GM19238 (cell line): ENCODE measurements at regions not wholly inside any gene's neighbourhood (a gene's known extent, or its start where the extent isn't known, plus 50 kb on each side); places are given as distances from the start of the nearest gene placed in this dataset.
"Not testable (repeated sequence)": the region's sequence is repeated elsewhere in the genome, so short reads cannot be mapped to it uniquely, and the experiment has no call there.

Experiments used
- DNase-seq: peaks from one replicate; pipeline ENCODE4 v3.0.0; 2011; ENCODE audit warnings: low spot score; ENCODE audit not compliant: insufficient read length

DNA sequence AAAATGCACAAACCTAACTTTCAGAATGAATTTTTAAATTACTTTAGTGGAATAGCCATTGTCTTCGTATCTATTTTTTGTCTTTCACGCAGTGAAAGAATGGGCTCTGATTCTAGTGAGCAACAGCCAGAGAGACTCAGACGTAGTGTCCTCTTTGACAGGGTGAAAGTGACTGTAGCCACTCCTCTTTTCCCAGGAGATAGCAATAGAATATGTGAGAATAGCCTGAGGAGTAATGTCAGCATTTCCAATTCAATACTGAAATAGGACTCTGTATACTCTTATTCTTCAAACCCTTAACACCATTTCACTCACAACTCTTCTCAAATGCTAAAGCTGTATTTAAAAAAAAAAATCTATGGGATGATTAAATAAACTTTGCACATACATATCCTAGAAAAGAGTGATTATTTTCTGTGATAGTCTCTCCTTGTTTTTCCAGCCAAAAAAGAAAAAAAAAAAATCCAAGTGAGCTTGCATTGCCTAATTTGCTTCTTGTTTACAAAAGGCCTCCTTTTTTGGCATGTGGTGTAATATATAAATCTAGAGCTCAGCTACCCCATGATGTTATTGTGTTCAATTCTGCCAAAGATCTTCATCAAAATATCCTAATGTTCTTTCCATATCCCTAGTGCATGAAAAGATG, 626.1 kb upstream of the SLITRK6 start:
- no peak for DNase-seq

DNA sequence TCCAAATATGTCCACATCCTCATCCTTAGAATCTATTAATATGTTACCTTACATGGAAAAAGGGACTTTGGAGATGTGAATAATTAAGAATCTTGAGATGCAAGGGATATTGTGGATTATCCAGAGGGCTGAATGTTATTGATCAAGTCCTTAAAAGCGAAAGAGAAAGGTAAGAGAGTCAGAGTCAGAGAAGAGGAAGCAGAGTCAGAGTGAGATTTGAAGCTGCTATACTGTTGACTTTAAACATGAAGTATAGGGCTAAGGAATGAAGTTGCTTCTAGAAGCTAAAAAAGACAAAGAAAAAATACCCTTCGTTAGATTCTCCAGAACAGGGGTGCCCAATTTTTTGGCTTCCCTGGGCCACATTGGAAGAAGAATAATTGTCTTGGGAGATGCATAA, 627.2 kb upstream of the SLITRK6 start:
- DNase-seq: no peak

DNA sequence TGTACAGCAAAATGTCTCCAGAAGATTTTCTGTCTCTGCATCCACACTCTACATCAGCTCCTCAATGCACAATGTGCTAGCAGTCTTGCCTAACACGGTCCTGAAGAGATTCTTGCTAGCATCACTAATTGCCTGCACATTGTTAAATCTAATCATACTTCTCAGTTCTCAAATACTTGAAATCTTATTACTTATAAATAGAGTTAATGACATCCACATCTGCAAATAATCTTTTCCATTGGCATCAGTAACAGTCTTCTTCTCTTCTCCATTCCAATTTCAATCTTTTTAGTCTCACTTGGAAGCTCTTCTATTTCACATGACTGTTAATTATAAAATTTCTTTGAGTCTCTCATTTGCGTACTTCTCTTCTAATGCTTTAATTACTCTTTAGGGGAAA, 630.5 kb upstream of the SLITRK6 start:
- no peak for DNase-seq

DNA sequence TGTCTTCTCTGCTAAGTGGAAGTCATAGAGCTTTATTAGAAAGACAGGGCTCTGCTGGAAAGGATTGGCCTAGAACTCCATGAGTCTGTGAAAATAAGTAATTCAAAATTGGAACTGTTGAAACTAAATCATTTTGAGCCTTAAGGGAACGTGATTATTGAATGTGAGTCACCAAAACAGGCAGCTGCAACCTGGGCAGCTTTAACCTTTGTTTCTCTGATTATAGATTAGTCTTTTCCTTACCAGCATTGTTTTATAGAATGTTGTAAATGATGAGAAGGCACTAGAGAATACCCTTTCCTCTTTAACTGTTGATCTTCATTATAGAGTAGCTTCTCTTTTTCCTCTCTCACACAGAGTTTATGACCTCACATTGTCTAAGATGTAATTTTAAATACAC, 638.8 kb upstream of the SLITRK6 start:
- DNase-seq: no peak

DNA sequence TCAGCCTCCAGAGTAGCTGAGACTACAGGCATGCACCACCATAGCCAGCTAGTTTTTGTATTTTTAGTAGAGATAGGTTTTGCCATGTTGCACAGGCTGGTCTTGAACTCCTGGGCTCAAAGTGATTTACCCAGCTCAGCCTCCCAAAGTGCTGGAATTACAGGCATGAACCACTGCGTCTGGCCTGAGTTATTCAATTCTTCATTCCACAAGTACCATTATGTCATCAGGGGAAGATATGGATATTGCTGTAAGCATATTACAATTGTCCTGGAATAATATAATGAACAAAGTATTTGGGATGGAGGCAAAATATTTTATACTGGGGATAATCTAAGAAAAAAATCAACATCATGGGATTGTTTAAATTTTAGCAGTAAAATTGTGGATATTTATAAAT, 646.0 kb upstream of the SLITRK6 start:
- no peak for DNase-seq

DNA sequence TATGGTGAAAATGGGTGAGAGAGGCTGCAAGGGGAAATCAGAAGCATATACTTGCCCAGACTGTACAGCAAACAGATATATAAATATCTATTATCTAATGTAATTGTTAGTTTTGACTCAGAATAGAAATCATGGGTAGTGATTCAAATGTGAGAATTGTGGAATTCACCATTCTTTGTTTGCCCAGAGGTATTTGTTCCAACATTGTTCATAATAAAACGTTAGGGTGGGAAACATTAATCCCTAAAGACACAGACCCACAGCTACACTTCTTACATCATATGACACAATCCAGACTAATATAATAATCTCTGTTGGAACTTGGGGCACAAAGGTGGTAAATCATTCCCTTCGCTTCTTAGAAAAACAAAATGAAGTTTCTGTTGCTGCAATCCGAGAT, 646.5 kb upstream of the SLITRK6 start:
- no peak for DNase-seq

DNA sequence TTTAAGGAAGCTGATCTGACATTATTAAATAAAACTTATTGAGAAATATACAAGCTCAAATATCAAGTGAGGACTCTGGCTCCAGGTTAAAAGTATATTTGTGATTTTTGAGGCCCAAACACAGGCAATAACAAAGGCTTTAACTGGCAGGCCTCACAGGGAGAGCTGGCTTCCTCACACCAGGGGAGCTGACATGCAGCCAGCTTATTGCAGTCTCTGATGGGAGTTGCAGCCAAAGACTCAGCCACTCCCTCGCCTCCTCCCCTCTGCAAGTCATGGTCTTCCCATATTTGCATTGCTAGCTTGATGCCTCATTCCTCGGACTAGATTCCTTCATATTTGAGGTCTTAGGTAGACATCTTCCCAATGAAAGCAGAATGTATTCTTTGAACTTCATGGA, 647.1 kb upstream of the SLITRK6 start:
- no peak for DNase-seq

DNA sequence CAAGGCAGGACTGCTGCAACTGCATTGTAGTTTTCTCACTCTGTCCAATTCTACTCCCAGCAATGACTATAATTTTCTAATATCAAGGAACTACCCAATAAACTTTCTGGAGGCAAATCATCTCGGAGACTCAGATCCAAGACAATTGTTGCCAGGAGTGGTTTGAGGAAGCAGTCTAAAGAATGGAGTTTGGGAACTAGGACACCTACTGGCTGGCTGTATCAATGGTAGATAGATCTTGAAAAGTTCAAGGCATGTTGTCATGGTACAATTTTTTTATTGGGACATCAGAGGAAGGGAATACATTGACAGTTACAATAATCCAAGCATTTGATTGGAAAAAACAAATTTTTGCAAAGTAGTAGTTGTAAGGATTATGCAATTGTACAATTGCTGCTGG, 648.3 kb upstream of the SLITRK6 start:
- no peak for DNase-seq

DNA sequence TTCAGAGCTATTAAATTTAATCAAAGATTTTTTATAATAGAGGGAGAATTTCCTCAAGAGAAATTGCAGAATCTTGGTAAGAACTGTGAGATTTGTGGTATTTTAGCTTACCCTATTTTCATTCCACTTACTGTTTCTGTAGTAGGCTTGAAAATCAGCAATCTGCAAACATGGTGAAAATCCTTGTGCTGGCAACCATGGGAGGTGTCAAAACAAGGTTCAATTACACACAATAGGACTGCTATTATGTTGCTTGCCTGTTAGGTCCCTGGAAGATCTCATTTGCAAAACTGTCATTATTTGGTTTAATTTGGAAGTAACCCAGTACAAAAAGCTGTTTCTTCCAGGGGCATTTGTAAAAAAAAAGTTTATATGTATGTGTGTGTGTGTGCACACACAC, 662.8 kb upstream of the SLITRK6 start:
- no peak for DNase-seq

DNA sequence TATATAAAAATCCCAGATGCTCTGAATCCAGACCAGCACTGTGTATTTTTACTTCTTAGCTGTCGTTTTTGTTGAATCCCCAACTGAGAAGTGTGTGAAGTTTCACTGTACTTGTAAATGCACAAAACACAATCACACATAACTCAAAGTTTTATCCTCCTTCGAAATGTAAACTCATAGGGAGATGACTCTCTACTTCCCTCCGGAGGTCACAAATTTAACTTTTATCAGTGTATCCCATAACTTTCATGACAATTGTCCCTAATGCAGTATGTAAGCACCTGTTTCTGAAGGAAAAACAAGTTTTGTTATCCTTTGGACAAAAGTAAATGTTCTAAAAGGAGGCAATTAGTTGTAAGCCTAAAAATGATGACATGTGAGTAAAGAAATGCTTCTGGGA, 665.0 kb upstream of the SLITRK6 start:
- no peak for DNase-seq

DNA sequence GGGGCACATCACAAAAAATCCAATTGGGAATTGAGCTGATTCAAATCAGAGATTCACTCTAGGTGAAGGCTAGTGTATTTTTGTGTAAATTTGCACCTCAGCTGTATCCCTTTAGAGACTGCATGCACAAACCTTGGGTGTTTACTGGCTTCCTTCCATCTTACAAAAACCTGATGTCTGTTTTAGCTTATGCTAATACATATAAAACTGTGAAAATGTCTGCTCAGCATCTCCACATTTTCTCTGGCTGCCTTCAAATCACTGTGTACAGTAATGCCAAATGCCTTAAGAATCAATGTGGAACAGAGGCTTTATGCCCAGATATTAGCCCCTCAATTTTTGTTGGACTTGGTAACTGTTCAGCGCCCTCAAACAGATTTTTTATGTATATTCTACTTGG, 675.8 kb upstream of the SLITRK6 start:
- DNase-seq: no peak

DNA sequence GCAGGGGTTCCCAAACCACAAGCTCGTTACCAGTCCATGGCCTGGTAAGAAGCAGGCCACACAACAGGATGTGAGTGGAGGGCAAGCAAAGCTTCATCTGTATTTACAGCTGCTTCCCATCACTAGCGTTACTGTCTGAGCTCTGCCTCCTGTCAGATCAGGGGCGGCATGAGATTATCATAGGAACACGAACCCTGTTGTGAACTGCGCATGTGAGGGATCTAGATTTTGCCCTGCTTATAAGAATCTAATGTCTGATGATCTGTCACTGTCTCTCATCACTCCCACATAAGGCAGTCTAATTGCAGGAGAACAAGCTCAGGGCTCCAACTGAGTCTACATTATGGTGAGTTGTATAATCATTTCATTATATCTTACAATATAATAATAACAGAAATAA, 677.4 kb upstream of the SLITRK6 start:
- DNase-seq: no peak

DNA sequence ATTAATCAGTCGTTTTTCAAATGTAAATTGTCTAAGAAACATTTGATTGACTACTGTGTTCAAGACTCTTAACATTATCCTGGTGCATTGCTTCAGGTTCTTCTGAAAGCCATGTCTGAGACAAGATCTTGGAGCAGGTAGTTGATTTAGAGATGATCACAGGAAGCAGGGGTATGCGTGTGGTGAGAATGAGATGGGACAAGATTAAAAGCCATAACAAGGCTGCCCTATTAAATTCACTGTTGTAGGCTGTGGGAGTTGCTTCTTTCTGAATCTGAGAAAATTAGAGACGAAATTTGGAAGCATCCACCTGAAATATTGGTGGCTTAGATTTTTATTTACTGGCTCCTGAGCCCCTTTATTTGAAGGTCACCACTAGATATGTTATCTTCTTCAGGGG, 687.4 kb upstream of the SLITRK6 start:
- no peak for DNase-seq

DNA sequence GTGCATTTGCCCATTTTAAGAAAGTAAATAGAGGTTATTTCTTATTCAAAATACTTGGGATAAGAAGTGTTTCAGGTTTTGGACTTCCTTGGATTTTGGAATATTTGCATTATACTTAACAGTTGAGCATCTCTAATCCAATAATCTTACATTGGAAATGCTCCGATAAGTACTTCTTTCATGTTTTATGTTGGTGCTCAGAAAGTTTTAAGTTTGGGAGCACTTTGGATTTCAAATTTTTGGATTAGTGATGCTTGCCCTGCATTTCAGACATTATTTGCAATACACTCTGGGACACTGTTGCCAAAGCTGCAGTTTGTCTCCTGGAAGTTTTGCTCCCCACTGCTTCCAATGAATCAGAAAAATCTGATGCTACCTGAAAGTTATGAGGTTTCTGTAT, 691.9 kb upstream of the SLITRK6 start:
- DNase-seq: no peak

DNA sequence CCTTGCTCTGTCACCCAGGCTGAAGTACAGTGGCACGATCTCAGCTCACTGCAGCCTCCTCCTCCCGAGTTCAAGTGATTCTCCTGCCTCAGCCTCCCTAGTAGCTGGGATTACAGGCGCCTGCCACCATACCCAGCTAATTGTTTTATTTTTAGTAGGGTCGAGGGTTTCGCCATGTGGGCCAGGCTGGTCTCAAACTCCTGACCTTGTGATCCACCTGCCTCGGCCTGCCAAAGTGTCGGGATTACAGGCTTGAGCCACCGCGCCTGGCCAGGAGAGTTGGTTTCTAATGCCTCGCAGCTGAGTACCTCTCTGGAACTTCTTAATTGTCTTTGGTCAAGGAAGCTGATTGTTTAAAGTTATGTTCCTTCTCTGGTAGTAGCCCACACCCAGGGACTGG, 702.7 kb upstream of the SLITRK6 start:
- not testable (repeated sequence) for DNase-seq

DNA sequence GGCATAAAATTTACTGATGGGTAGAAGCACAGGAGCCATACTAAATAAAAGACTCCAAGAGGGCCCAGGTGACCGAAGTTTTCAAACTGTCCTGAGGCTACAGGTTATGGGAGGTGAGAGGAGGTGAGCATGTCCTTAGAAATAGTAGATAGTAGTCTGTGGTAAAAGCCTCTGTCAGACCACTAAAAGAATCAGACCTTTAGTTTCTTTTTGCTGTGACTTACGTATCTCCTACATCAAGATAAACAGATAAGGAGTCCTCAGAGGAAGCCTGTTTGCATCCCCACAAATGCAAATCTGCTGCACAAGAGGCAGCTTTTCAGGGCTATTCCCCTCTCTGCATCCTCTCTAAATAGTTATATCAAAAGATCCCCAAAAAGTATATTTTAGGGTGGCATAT, 711.6 kb upstream of the SLITRK6 start:
- DNase-seq: no peak

DNA sequence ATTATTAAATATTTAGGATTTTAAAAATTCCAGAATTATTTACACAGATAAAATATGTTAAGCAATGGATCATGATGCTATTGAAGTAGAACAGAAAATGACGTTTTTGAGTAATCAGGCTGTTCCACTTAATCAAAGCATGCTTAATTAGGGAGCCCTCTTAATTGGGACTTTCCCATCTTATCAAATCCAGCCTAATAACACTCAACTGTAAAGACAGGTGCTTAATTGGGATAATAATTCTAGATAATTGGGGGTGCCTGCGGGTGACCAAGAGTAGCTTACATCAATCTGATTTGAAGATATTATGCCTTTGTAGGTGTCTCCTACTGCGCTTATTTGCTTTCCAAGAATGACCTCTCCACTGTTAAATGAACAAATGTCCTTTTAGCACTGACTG, 742.2 kb upstream of the SLITRK6 start:
- no peak for DNase-seq

DNA sequence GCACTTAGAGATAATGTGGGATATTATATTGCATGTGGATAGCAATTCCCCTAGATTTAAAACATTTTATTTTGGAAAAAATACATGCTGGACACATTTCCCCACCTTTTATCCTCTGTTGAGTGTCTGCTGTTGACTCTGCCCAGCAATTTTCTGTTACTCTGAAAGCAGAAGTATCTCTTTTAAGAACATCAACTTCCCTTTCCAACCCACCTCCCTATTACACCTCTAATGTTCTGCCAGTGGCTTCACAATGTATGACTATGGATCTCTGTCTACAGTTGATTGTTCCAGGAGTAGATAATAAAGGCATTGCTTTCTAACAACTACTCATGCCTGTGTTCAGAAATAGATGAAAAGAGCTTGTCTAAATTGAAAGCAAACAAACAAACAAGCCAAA, 754.8 kb upstream of the SLITRK6 start:
- no peak for DNase-seq

DNA sequence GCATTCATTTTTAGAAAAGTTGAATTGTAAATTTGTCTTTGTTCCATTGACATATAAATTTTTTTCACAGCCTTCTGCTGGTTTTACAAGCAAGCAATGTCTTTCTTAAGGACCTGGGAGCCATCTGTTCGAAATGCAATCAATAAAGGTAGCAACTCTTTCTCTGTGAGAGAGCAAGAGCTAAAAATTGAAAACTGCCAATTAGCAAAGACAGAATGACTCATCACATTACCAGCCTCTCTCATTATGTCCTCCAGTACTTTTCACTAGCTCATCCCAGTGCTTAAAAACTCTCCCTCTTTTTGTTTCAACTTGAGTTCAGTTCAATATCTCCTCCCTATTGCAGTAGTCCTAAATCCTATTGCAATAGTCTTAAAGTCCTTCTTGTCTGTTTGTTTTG, 760.7 kb upstream of the SLITRK6 start:
- DNase-seq: no peak

DNA sequence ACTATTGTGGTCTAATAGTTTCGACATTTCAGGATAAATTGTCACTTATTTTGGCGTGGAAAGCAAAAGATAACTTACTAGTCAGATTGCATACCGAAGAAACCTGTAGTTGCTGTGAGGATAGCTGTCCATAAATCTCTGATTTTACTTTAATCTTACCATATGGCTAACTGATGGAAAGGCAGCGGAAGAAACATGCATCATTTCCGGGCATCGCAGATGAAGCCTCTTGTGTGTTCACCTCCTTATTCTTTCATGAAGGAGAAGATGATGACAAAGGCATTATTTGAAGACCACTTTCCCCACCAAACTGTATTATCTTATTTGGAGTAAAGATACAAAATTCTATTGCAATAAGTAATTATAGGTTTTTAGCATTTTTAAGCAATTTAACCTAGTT, 763.6 kb upstream of the SLITRK6 start:
- no peak for DNase-seq

DNA sequence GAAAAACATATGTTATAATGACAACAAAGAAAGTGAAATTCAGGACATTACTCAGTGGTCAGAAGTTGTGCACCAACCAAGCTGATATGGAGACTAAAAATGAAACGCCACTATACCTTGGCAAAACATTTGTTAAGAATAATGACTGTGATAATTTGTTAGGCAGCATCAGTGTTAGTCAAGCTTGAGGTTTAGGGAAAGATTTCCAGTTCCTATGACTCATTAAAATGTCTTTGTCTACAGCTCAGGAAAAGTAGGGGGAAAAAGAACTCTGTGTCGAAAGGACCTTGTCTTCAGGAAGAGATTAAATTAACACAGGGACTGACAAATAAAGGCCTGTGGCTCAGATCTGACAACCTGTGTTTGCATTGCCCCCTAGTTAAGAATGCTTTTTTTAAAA, 764.1 kb upstream of the SLITRK6 start:
- DNase-seq: no peak

DNA sequence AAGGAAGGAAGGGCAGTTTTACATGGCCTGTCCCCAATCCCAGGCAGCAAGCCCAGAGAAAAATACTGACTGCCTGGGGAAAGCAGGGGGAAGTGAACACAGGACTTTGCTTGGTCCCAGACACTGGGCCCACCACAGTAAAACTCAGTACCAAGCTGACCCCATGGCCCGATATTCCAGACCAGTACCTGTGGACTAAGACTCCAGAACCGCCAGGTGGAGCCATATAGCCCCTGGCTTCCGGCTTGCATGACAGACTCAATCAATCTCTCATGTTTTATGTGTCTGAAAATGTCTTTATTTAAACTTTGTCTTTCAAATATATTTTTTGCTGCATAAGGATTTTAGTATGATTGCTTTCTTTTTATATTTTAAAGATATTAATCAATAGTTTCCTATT, 767.9 kb upstream of the SLITRK6 start:
- no peak for DNase-seq

DNA sequence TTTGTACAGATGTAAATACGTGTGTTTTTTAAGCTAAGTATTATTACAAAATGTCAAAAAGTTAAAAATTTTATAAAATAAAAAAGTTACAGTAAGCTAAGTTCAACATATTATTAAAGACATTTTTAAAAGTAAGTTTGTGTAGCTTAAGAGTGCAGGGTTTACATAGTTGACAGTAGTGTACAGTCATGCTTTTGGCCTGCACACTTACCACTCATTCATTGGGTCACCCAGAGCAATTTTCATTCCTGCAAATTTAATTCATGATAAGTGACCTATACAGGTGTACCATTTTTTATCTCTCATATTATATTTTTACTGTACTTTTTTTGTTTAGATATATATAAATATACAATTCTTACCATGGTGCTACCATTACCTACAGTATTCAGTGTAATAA, 769.9 kb upstream of the SLITRK6 start:
- DNase-seq: no peak

DNA sequence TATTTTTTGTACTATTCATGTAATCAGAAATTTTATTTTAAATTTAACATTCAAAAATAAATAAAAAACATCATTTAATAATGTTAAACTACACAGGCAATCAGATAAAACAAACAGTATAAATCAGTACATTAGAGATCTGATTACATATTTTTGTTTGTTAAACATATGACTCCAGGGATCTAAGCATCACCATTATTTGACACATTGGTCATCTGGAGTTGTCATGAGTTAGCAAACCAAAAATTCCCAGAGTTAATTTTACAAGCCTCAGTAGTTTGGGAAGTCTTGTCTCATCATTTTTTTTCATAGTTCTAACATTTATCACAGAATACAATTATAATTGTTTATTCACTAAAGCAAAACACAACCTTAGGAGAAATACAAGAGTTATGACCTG, 770.8 kb upstream of the SLITRK6 start:
- no peak for DNase-seq
